CD14-positive monocyte (primary cell): ENCODE measurements at regions not wholly inside any gene's neighbourhood (a gene's known extent, or its start where the extent isn't known, plus 50 kb on each side); places are given as distances from the start of the nearest gene placed in this dataset.

Experiments
- DNase-seq, 3 donors: peaks; one replicate each; pipeline ENCODE4 v3.0.0-alpha.2; 2011 to 2022
- H2AFZ ChIP-seq: 2 replicates; pipeline ENCODE4 v1.6.0; 2012; ENCODE audit warnings: mild to moderate bottlenecking, low read depth, low read length, inconsistent platforms; ENCODE audit not compliant: insufficient read depth, poor library complexity, severe bottlenecking
- H3K27ac ChIP-seq, 2 donors: 1 replicate in 1 of 2; 2 replicates in 1 of 2; pipeline ENCODE4 v1.5.1; 2012 to 2013; ENCODE audit warnings: low read length in 2 of 2, control low read depth in 1 of 2, inconsistent platforms in 1 of 2, low read depth in 1 of 2, mild to moderate bottlenecking in 1 of 2
- H3K27me3 ChIP-seq, 2 donors: one replicate each; pipeline versions ENCODE4 v1.6.0 to v1.6.1; 2011 to 2013; ENCODE audit warnings: low read length in 2 of 2; ENCODE audit not compliant: control insufficient read depth in 2 of 2, insufficient read depth in 2 of 2
- H3K36me3 ChIP-seq, 2 donors: replicated peaks in 1 of 2; 1 replicate in 1 of 2; 2 replicates in 1 of 2; pipeline versions ENCODE4 v1.5.1 to v1.6.1; 2012 to 2013; ENCODE audit warnings: low read length in 2 of 2, control low read depth in 1 of 2, inconsistent platforms in 1 of 2, mild to moderate bottlenecking in 1 of 2; ENCODE audit not compliant: insufficient read depth in 2 of 2, control insufficient read depth in 1 of 2
- H3K4me1 ChIP-seq, 2 donors: 1 replicate in 1 of 2; 2 replicates in 1 of 2; pipeline versions ENCODE4 v1.5.1 to v1.6.1; 2012 to 2013; ENCODE audit warnings: low read length in 2 of 2, control low read depth in 1 of 2, inconsistent platforms in 1 of 2, mild to moderate bottlenecking in 1 of 2, moderate library complexity in 1 of 2; ENCODE audit not compliant: insufficient read depth in 2 of 2, control insufficient read depth in 1 of 2
- H3K4me2 ChIP-seq: replicated peaks from 2 replicates; pipeline ENCODE3; 2012; ENCODE audit warnings: low read length, moderate library complexity, mild to moderate bottlenecking; ENCODE audit not compliant: poor library complexity, severe bottlenecking; ENCODE audit errors: extremely low read depth
- H3K4me3 ChIP-seq, 3 experiments: fragments of 200-600 bp in 1 of 3; sonication (generic) in 1 of 3; replicated peaks in 1 of 3; 1 replicate in 2 of 3; 2 replicates in 1 of 3; pipeline ENCODE4 v1.5.1; 2011 to 2013; ENCODE audit warnings: low read length in 3 of 3, mild to moderate bottlenecking in 3 of 3, control low read depth in 2 of 3, low read depth in 2 of 3, inconsistent platforms in 1 of 3, moderate library complexity in 1 of 3
- H3K79me2 ChIP-seq: 2 replicates; pipeline ENCODE4 v1.6.0; 2012; ENCODE audit warnings: mild to moderate bottlenecking, control low read depth, inconsistent platforms, low read length, moderate library complexity; ENCODE audit not compliant: insufficient read depth
- H3K9ac ChIP-seq: 2 replicates; pipeline ENCODE4 v1.6.0; 2017; ENCODE audit warnings: low read length, mild to moderate bottlenecking; ENCODE audit not compliant: insufficient read depth, poor library complexity, severe bottlenecking
- H3K9me3 ChIP-seq, 2 donors: replicated peaks in 1 of 2; 1 replicate in 1 of 2; 2 replicates in 1 of 2; pipeline versions ENCODE4 v1.5.1 to v1.6.1; 2012 to 2013; ENCODE audit warnings: low read length in 2 of 2, control low read depth in 1 of 2; ENCODE audit not compliant: control insufficient read depth in 1 of 2, insufficient read depth in 1 of 2
- H4K20me1 ChIP-seq: 2 replicates; pipeline ENCODE4 v1.6.0; 2012; ENCODE audit warnings: mild to moderate bottlenecking, low read length, control low read depth, moderate library complexity; ENCODE audit not compliant: insufficient read depth
- H3K27ac Mint-ChIP-seq, 7 donors: one replicate each; pipeline ENCODE4 v1.8.0; 2020; ENCODE audit warnings: mild to moderate bottlenecking in 7 of 7, mixed read lengths in 7 of 7, moderate library complexity in 6 of 7, inconsistent platforms in 2 of 7
- H3K27me3 Mint-ChIP-seq, 3 donors: one replicate each; pipeline ENCODE4 v1.8.0; 2021 to 2022; ENCODE audit warnings: low read depth in 3 of 3, mild to moderate bottlenecking in 3 of 3, mixed read lengths in 3 of 3, moderate library complexity in 3 of 3, inconsistent platforms in 1 of 3
- H3K36me3 Mint-ChIP-seq, 2 donors: one replicate each; pipeline ENCODE4 v1.8.0; 2020; ENCODE audit warnings: mixed read lengths in 2 of 2, inconsistent platforms in 1 of 2, mild to moderate bottlenecking in 1 of 2
- H3K4me1 Mint-ChIP-seq: one replicate; pipeline ENCODE4 v1.8.0; 2020; ENCODE audit warnings: mild to moderate bottlenecking, mixed read lengths
- H3K4me3 Mint-ChIP-seq, 2 donors: one replicate each; pipeline ENCODE4 v1.8.0; 2020; ENCODE audit warnings: mild to moderate bottlenecking in 2 of 2, mixed read lengths in 2 of 2, moderate library complexity in 1 of 2
- H3K9me3 Mint-ChIP-seq, 7 donors: one replicate each; pipeline ENCODE4 v1.8.0; 2020 to 2022; ENCODE audit warnings: mixed read lengths in 7 of 7, mild to moderate bottlenecking in 6 of 7, moderate library complexity in 6 of 7, inconsistent platforms in 2 of 7
- WGBS: methylation state at CpG from one replicate; pipeline ENCODE4 v1.1.5; 2013; ENCODE audit warnings: missing lambda C conversion rate; ENCODE audit not compliant: insufficient coverage; 5-methylcytosine and 5-hydroxymethylcytosine counted together
- intact Hi-C, 2 donors: fragments of 100-400 bp; cut with micrococcal nuclease; formaldehyde crosslinking; loops; one replicate each; pipeline versions ENCODE4 v1.15.0 to v1.15.1; 2023
- TF ChIP-seq, protein P1 (sequence below): fragments of 200-600 bp; IDR thresholded peaks from one replicate; pipeline ENCODE4 v1.8.0; 2022; ENCODE audit warnings: antibody characterized with exemption, mild to moderate bottlenecking

DNA sequence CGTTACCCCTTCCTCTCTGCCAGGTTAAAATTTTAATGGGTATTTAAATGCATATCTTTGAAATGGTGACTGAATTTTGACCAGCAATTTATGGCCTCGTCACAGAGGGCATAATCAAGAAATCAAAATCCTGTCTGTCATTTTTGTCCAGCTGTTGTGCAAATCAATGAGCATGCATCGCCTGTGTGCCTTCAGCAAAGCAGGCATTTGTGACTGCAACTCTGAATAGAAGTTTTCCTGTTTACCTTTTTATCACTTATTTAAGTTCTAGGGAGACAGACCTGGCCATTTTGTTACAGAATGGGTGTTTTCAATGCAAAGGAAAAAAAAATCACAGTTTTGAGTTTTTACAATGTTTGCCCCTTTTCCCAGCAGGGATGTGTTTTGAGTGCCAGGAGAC, 107.4 kb downstream of the PPM1A start:
- Histone ChIP-seq H3K27me3 (no peaks in the 10 kb centered on the region), H3K79me2 (no peaks in the 10 kb centered on the region), H4K20me1 (no peaks in the 10 kb centered on the region), H3K4me2 (no peak overlapping the region), H3K9me3 (no peaks in the 10 kb centered on the region), H2AFZ (no peak overlapping the region), H3K9ac (no peak overlapping the region), H3K27ac (no peak overlapping the region), H3K4me3 (no peak overlapping the region), H3K4me1 (no peaks in the 10 kb centered on the region), H3K36me3 (no peaks in the 10 kb centered on the region)
- Mint-ChIP-seq H3K4me1 (no peaks in the 10 kb centered on the region), H3K27me3 (peaks cover 0 to 5% (median 2%) of the 10 kb centered on the region in 3 donors), H3K36me3 (no peaks in the 10 kb centered on the region), H3K4me3 (no peak overlapping the region), H3K27ac (no peak overlapping the region), H3K9me3 (peaks cover 0 to 3% (median under 1%) of the 10 kb centered on the region in 7 donors)
- WGBS, result 83% methylated on average over 1 of the region's 3 CpGs
- TF ChIP-seq, protein P1, sequence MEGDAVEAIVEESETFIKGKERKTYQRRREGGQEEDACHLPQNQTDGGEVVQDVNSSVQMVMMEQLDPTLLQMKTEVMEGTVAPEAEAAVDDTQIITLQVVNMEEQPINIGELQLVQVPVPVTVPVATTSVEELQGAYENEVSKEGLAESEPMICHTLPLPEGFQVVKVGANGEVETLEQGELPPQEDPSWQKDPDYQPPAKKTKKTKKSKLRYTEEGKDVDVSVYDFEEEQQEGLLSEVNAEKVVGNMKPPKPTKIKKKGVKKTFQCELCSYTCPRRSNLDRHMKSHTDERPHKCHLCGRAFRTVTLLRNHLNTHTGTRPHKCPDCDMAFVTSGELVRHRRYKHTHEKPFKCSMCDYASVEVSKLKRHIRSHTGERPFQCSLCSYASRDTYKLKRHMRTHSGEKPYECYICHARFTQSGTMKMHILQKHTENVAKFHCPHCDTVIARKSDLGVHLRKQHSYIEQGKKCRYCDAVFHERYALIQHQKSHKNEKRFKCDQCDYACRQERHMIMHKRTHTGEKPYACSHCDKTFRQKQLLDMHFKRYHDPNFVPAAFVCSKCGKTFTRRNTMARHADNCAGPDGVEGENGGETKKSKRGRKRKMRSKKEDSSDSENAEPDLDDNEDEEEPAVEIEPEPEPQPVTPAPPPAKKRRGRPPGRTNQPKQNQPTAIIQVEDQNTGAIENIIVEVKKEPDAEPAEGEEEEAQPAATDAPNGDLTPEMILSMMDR, result no peak
- intact Hi-C loops, result loop anchor here in 1 of 2 donors (10.0 kb wide), 1 partner anchor 898 kb away; no protein-coding TSS in a partner anchor
- no peak for DNase-seq

DNA sequence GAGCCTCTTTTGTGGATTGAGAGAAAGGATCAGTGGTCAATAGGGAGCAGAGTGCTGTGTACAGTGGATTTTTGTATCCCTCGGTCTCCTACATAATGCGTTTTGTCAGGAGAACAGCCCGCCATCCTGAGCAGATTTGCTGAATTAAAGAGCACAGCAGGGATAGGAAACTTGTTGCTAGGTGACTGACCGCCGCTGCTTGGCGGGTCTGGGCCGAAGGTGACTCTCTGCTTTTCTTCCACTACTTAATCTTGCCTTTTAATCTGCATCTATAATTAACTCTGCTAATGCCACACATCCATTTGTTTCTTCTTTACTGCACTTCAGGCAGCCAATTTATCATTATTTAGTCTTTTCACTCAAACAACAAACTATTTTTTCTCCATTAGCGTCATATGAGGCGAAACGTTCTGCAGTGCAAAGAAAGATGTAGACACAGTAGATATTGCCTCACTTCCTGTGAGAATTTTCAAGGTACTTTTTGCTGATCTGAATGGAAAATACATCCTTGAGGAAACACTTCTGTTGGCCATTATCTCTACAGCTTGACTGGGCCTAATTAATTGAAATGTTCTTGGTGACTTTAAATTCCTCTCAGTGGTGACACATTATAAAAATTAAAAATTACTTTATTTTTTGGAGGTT, 108.0 kb downstream of the PPM1A start:
- Histone ChIP-seq H3K4me2 (no peak overlapping the region), H3K4me3 (no peak overlapping the region), H3K36me3 (no peaks in the 10 kb centered on the region), H3K79me2 (no peaks in the 10 kb centered on the region), H3K4me1 (no peaks in the 10 kb centered on the region), H2AFZ (no peak overlapping the region), H3K27me3 (no peaks in the 10 kb centered on the region), H3K9me3 (no peaks in the 10 kb centered on the region), H3K27ac (no peak overlapping the region), H3K9ac (no peak overlapping the region), H4K20me1 (no peaks in the 10 kb centered on the region)
- Mint-ChIP-seq H3K4me3 (no peak overlapping the region), H3K9me3 (peaks cover 0 to 4% (median 2%) of the 10 kb centered on the region in 7 donors), H3K27ac (no peak overlapping the region), H3K4me1 (no peaks in the 10 kb centered on the region), H3K36me3 (no peaks in the 10 kb centered on the region), H3K27me3 (peaks cover 0 to 4% (median 0%) of the 10 kb centered on the region in 3 donors)
- DNase-seq, result no peak
- WGBS, result 91% methylated on average over 7 of the region's 10 CpGs
- intact Hi-C loops, result loop anchor here in 1 of 2 donors (10.0 kb wide), 1 partner anchor 898 kb away; no protein-coding TSS in a partner anchor
- TF ChIP-seq, protein P1, result no peak
